Activated CD4-positive, alpha-beta T cell treated with anti-CD3 and anti-CD28 coated beads, Interleukin-2, Interleukin-6, amounts not matched to agents 100 ng/mL and 50 ng/mL, durations not matched to agents 16 hours and 8 hours (primary cell): ENCODE measurements at regions not wholly inside any gene's neighbourhood (a gene's known extent, or its start where the extent isn't known, plus 50 kb on each side); places are given as distances from the start of the nearest gene placed in this dataset.
A peak's percentile ranks its signal among the peaks of the same experiment; 100 is the strongest.
"Not testable (repeated sequence)": the region's sequence is repeated elsewhere in the genome, so short reads cannot be mapped to it uniquely, and the experiment has no call there.

Experiments used
- DNase-seq: peaks from one replicate; pipeline ENCODE4 v3.0.0-alpha.2; 2020

DNA sequence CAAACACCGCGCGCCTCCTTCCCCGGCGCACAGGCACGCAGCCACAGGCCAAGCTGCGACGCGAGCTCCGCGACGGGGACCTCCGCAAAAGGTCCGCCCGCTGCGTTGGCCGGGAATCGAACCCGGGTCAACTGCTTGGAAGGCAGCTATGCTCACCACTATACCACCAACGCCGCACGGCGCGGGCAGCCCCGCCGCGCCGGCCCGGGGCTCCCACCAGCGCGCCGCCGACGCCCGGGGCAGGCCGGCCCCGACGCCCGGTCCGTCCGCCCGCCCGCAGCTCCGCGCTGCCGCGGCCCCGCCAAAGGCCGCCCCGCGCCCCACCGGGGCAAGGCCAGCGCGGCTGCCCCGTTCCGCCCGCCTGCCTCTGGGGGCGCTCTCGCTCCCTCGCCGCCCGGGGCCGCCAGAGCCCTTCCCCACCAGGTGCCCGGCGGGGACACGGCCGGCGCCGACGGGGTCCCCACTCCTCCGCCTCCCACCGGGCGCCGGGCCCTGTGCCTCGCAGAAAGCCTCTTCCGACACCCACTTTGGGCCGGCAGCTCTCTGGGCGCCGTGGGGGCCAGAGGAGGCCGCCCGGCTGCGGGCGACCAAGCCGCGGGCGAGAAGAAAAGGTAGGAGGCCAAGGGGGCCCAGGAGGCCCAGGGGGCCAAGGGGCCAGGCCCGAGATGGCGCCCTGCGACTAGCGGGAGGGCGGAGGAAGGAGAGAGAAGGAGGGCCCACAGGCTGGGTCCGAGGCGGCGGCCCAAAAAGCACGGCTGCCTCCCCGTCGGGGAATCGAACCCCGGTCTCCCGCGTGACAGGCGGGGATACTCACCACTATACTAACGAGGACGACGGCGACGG lies 50.2 kb upstream of the FCGR2A start:
- DNase-seq, result not testable (repeated sequence)

DNA sequence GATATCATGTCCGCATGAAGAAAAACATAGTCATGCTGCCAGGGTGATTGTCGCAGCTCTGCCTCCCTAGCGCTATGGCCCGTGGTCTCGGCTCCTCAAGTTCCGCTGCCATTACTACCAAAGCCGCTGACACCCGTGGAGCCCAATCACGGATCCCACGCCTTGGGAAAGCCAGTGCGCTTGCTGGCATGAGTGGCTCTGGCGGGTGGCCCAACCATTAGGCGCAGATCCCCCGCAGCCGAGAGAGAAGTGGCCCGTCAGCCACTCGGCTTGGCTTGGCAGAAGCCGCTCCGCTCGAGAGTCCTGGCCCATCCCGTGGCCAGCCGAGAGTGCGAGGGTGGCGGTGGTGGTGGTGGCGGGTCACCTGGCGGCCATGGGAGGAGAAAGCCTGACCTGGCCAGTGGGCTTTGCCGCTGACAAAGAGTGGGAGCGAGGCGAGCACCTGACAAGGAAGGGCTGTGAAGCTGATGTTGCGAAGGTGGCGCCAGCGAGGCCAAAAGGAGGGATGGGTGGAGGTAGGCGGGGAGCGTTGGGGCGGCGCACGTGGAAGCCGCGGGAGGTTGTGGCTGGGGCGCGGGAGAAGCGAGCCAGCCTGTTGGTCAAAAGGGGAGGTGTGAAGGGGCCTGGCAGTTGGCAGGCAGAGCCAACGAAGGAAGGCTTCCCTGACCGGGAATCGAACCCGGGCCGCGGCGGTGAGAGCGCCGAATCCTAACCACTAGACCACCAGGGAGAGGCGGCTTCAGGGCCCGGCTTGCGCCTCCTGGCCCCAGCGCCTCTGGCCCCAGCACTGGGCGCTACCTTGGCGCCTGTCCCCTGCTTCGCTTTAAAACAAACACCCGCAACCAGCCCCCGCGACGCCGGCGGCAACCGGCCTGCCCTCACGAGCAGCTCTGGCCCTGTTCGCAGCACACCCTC lies 51.0 kb upstream of the FCGR2A start:
- DNase-seq, result peak; percentile 36

DNA sequence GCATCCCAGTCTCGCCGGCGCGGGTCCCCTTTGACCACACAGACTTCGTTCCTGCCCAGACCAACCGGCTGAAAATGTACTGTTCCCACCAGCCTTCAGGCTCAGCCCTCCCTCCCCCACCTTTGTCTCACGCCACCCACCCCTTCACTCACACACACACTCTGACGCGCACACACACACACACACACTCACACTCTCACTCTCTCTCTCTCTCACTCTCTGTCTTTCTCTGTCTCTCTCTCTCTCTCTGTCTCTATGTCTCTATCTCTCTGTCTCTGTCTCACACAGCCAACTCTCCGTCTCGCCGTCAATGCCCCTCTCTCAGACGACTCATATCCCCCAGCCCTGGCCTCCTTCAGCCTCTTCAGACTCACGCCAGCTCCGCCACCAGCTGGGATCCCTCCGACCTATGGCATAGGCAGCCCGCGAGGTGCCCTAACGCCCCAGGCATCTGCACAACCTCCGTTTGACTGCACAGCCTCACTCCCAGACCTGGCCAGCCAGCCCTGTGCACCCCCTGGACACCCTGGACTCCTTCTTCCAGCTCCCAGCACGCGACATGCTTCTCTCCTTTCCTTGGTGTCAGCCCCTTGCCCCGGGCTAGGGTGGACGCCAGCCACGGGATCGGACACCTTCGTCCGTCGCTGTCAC lies 53.4 kb upstream of the FCGR2A start:
- DNase-seq, result not testable (repeated sequence)

DNA sequence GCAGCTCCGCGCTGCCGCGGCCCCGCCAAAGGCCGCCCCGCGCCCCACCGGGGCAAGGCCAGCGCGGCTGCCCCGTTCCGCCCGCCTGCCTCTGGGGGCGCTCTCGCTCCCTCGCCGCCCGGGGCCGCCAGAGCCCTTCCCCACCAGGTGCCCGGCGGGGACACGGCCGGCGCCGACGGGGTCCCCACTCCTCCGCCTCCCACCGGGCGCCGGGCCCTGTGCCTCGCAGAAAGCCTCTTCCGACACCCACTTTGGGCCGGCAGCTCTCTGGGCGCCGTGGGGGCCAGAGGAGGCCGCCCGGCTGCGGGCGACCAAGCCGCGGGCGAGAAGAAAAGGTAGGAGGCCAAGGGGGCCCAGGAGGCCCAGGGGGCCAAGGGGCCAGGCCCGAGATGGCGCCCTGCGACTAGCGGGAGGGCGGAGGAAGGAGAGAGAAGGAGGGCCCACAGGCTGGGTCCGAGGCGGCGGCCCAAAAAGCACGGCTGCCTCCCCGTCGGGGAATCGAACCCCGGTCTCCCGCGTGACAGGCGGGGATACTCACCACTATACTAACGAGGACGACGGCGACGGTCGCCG lies 57.4 kb upstream of the FCGR2A start:
- DNase-seq, result not testable (repeated sequence)

DNA sequence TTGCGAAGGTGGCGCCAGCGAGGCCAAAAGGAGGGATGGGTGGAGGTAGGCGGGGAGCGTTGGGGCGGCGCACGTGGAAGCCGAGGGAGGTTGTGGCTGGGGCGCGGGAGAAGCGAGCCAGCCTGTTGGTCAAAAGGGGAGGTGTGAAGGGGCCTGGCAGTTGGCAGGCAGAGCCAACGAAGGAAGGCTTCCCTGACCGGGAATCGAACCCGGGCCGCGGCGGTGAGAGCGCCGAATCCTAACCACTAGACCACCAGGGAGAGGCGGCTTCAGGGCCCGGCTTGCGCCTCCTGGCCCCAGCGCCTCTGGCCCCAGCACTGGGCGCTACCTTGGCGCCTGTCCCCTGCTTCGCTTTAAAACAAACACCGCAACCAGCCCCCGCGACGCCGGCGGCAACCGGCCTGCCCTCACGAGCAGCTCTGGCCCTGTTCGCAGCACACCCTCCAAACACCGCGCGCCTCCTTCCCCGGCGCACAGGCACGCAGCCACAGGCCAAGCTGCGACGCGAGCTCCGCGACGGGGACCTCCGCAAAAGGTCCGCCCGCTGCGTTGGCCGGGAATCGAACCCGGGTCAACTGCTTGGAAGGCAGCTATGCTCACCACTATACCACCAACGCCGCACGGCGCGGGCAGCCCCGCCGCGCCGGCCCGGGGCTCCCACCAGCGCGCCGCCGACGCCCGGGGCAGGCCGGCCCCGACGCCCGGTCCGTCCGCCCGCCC lies 58.1 kb upstream of the FCGR2A start:
- not testable (repeated sequence) for DNase-seq

DNA sequence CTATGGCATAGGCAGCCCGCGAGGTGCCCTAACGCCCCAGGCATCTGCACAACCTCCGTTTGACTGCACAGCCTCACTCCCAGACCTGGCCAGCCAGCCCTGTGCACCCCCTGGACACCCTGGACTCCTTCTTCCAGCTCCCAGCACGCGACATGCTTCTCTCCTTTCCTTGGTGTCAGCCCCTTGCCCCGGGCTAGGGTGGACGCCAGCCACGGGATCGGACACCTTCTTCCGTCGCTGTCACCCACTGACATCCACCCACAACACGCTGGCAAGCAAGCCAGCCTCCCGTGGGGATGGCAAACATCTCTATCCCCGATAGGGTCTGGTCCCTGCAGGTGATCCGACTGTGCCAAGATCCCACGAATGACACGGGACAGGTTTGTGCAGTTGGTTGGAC lies 60.5 kb upstream of the FCGR2A start:
- not testable (repeated sequence) for DNase-seq

DNA sequence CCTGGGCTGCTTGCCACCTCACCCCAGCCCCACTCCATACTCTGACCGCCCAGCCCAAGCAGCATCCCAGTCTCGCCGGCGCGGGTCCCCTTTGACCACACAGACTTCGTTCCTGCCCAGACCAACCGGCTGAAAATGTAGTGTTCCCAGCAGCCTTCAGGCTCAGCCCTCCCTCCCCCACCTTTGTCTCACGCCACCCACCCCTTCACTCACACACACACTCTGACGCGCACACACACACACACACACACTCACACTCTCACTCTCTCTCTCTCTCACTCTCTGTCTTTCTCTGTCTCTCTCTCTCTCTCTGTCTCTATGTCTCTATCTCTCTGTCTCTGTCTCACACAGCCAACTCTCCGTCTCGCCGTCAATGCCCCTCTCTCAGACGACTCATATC lies 61.0 kb upstream of the FCGR2A start:
- DNase-seq, result not testable (repeated sequence)

DNA sequence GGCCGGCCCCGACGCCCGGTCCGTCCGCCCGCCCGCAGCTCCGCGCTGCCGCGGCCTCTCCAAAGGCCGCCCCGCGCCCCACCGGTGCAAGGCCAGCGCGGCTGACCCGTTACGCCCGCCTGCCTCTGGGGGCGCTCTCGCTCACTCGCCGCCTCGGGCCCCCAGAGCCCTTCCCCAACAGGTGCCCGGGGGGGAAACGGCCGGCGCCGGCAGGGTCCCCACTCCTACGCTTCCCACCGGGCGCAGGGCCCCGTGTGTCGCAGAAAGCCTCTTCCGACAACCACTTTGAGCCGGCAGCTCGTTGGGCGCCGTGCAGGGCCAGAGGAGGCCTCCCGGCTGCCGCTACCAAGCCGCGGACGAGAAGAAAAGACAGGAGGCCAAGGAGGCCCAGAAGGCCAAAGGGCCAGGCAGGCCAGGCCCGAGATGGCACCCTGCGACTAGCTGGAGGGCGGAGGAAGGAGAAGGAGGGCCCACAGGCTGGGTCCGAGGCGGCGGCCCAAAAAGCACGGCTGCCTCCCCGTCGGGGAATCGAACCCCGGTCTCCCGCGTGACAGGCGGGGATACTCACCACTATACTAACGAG lies 64.9 kb upstream of the FCGR2A start:
- DNase-seq, result peak; percentile 82

DNA sequence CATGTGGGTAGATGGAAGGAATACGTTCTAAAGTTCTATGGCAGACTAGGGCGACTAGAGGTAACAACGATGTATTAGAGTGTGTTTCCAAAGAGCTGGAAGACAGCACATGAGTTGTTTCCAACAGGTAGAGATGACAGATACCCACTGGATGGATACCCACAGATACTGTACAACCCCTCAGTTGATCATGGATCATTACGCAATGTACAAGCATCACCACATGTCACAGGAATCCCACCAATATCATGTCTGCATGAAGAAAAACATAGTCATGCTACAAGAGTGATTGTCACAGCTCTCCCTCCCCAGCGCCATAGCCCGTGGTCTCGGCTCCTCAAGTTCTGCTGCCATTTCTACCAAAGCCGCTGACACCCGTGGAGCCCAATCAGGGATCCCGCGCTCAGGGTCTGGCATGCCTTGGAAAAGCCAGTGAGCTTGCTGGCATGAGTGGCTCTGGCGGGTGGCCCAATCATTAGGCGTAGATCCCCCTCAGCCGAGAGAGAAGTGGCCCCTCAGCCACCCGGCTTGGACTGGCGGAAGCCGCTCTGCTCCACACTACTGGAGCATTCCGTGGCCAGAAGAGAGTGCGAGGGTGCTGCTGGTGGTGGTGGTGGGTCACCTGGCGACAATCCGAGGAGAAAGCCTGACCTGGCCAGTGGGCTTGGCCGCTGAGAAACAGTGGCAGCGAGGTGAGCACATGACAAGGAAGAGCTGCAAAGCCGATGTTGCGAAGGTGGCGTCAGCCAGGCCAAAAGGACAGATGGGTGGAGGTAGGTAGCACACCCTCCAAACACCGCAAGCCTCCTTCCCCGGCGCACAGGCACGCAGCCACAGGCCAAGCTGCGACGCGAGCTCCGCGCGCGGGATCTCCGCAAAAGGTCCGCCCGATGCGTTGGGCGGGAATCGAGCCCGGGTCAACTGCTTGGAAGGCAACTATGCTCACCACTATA lies 65.7 kb upstream of the FCGR2A start:
- peak; percentile 80 for DNase-seq

DNA sequence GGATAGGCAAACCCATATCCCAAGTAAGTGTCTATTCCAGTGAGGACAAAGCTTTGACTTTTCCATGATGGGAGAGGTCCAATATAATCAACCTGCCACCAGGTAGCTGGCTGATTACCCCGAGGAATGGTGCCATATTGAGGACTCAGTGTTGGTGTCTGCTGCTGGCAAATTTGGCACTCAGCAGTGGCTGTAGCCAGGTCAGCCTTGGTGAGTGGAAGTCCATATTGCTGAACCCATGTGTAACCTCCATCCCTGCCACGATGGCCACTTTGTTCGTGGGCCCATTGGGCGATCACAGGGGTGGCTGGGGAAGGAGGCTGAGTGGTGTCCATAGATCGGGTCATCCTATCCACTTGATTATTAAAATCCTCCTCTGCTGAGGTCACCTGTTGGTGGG lies 65.5 kb upstream of the CFAP126 start:
- DNase-seq, result not testable (repeated sequence)

DNA sequence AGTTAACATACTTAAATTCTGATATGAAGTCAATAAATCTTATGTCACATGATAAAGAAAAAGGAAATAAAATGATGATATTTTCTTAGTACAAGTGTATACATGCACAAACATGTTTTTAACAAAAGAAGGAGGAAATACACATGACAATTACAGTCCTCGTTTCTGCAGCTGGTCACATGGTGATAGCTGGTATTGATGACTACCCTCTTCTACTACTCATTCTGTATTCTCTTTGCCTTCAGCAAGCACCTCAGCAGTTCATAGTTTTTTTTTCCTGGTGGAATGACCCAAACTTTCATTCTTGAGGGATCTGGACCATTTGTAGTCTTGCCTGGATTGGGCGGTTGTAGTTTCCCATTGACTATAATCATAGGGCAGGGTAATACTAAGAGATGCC lies 64.4 kb upstream of the CFAP126 start:
- no peak for DNase-seq

DNA sequence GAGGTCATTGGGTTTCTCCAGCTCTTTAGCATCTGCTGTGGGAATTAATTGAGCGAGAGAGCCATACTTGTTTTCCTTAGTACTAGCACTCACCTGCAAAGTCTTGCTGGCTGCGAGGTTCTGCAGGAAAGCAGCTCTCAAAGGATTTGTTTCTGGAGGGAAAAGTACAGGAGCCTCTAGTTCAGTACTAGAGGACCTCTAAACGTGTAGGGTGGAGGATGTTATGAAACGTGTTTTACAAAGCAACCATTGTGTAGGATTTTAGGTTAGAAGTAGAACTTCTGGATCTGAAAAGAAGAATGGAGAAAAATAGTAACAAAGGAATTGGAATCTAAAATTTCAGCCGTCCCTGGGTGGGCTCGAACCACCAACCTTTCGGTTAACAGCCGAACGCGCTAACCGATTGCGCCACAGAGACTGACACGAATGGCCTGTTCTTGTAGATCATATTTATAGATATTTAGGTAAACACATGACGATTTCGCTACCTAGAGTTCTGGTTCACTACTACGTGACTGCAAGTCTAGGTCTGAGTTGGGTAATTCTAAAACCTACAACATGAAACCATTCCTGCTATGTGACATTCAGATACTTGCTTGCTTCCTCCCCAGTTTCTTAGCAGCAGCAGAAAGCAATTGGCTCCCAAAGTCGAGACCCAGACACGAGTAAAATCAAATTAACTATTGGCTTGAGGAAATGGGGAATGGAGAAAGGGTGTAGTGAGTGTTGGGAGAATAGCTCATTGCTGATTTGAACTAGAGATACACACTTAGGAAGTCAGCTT lies 60.2 kb upstream of the CFAP126 start:
- DNase-seq, result peak; percentile 83

DNA sequence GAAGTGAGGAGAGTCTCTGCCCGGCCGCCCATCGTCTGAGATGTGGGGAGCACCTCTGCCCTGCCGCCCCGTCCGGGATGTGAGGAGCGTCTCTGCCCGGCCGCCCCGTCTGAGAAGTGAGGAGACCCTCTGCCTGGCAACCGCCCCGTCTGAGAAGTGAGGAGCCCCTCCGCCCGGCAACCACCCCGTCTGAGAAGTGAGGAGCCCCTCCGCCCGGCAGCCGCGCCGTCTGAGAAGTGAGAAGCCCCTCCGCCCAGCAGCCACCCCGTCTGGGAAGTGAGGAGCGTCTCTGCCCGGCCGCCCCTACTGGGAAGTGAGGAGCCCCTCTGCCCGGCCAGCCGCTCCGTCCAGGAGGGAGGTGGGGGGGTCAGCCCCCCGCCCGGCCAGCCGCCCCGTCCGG lies 55.2 kb upstream of the CFAP126 start:
- not testable (repeated sequence) for DNase-seq

DNA sequence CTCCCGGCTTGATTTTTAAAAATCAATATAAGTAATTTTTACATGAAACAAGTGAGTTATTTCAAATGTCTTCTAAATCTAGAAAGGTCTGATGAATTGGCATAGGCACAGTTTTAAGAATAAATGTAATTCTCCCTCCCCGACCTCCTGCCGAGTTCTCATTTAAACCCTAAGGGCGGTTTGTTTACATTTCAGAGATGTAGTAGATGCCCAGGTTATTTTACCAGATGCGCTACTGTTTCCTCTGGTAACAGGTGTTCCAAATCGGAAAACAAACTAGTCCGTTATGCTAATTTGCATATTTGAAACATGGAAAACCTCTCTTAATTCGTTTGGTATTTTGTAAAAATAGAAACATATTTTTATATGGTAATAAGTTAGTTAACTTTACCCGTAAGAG lies 53.8 kb upstream of the CFAP126 start:
- no peak for DNase-seq

DNA sequence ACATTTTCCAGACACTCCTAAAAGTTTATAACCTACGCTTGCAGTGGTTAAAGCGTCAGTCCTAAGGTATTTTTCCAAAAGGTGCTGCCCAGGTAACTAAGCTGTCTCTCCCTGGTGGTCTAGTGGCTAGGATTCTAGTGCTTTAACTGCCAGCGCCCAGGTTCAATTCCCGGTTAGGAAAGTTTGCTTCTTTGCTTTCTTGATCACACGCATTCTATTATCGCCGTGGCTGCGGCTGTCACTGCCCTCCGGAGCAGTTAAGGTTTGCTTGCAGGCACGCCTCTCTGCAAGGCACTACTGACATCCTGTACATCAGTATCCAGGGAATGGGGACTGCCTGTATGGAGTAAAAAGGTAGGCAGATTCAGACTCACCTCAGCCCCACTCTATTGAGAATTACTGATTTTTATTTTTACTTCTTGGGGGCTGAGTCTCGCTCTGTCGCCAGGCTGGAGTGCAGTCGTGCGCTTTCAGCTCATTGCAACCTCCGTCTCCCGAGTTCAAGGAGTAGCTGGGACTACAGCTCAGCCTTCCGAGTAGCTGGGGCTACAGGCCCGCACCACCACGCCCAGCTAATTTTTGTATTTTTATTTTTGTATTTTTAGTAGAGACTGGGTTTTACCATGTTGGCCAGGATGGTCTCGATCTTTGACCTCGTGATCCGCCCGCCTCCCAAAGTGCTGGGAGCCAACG lies 53.2 kb upstream of the CFAP126 start:
- DNase-seq, result peak; percentile 35

DNA sequence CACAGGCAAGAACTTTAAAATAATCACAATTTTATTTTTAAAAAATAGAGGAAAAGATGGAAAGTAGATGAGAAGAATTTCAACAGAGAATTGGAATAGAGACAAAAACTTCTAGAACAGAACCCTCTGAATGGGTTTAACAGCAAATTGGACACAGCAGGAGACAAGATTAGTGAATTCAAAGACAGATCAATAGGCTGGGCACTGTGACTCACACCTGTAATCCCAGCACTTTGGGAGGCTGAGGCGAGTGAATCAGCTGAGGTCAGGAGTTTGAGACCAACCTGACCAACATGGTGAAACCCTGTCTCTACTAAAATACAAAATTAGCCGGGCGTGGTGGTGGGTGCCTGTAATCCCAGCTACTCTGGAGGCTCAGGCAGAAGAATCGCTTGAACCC lies 49.9 kb upstream of the CFAP126 start:
- DNase-seq, result not testable (repeated sequence)
